Right atrium auricular region (tissue), 2 donors: ENCODE measurements at regions not wholly inside any gene's neighbourhood (a gene's known extent, or its start where the extent isn't known, plus 50 kb on each side); places are given as distances from the start of the nearest gene placed in this dataset.

Experiments used
- DNase-seq: peaks from one replicate; pipeline ENCODE4 v3.0.0-alpha.2; 2019; ENCODE audit warnings: low spot score
- H3K27ac ChIP-seq, 2 donors: fragments of 200-600 bp; sonication (generic); 1 replicate in 1 of 2; 2 replicates in 1 of 2; pipeline ENCODE4 v1.5.1; 2016 to 2019
- H3K27me3 ChIP-seq, 2 donors: fragments of 200-600 bp; sonication (generic); one replicate each; pipeline versions ENCODE4 v1.5.1 to v1.6.0; 2017 to 2019
- H3K36me3 ChIP-seq: fragments of 200-600 bp; sonication (generic); one replicate; pipeline ENCODE4 v1.5.1; 2016
- H3K4me1 ChIP-seq, 2 donors: fragments of 200-600 bp; sonication (generic); one replicate each; pipeline versions ENCODE4 v1.5.1 to v1.6.0; 2017 to 2019
- H3K4me3 ChIP-seq, 2 donors: fragments of 200-600 bp; sonication (generic); 1 replicate in 1 of 2; 2 replicates in 1 of 2; pipeline ENCODE4 v1.5.1; 2017 to 2019; ENCODE audit warnings: mild to moderate bottlenecking in 1 of 2, moderate library complexity in 1 of 2
- H3K9me3 ChIP-seq, 2 donors: fragments of 200-600 bp; sonication (generic); one replicate each; pipeline ENCODE4 v1.5.1; 2019
- TF ChIP-seq, protein P1 (sequence below), 2 donors: fragments of 200-600 bp; sonication (generic); IDR thresholded peaks; one replicate each; pipeline ENCODE4 v1.5.1; 2019; ENCODE audit warnings: antibody characterized with exemption in 2 of 2

DNA sequence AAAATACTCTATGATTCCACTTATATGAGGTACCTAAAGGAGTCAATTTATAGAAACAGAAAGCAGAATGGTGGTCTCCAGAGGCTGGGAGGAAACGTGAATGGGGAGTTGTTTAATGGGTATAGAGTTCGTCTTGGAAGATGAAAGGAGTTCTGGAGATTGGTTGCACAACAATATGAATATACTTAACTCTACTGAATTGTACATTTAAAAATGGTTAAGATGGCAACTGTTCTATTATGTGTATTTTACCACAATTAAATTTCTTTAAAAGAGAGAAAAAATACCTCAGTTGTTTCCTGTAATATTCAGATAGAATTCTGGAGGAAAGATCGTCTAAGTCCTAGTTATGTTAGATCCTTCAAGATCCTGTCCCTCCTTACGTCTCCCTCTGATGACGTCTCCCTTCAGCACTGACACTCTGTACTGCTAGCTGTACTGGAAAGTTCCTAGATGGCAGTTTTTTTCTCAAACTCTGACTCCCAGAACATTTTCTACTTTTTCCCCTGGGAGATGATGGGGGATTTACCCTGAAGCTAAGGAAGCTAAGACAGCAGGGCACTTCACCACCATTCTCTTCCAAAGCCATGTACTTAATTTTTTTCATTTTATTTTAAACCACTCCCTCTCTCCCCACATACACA is 53.2 kb upstream of the CAV2 start:
- TF ChIP-seq, protein P1, sequence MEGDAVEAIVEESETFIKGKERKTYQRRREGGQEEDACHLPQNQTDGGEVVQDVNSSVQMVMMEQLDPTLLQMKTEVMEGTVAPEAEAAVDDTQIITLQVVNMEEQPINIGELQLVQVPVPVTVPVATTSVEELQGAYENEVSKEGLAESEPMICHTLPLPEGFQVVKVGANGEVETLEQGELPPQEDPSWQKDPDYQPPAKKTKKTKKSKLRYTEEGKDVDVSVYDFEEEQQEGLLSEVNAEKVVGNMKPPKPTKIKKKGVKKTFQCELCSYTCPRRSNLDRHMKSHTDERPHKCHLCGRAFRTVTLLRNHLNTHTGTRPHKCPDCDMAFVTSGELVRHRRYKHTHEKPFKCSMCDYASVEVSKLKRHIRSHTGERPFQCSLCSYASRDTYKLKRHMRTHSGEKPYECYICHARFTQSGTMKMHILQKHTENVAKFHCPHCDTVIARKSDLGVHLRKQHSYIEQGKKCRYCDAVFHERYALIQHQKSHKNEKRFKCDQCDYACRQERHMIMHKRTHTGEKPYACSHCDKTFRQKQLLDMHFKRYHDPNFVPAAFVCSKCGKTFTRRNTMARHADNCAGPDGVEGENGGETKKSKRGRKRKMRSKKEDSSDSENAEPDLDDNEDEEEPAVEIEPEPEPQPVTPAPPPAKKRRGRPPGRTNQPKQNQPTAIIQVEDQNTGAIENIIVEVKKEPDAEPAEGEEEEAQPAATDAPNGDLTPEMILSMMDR (IDR thresholded peaks at IDR 0.05) = no peak
- Histone ChIP-seq H3K4me3 (no peak overlapping the region), H3K4me1 (peaks cover 0 to 30% of the 10 kb centered on the region in 2 donors), H3K27me3 (no peaks in the 10 kb centered on the region), H3K9me3 (no peaks in the 10 kb centered on the region), H3K27ac (no peak overlapping the region), H3K36me3 (no peaks in the 10 kb centered on the region)
- DNase-seq = no peak

- no peak overlapping the region for H3K4me3 ChIP-seq
- no peaks in the 10 kb centered on the region for H3K9me3 ChIP-seq
- no peaks in the 10 kb centered on the region for H3K27me3 ChIP-seq
- TF ChIP-seq, protein P1 (IDR thresholded peaks at IDR 0.05) = no peak
- H3K27ac ChIP-seq = peak overlapping the region in 1 of 2 donors; percentile 77
- no peak for DNase-seq
- peaks cover 0 to 28% of the 10 kb centered on the region in 2 donors for H3K4me1 ChIP-seq
- H3K36me3 ChIP-seq = no peaks in the 10 kb centered on the region
These were observed 52.1 kb upstream of the CAV2 start for GRCh38 chr7:116447436-116447835.

GRCh38 chr7:116447966-116448839 is 51.3 kb upstream of the CAV2 start:
- DNase-seq = no peak
- H3K27ac ChIP-seq = peak overlapping the region in 1 of 2 donors; percentile 77

GRCh38 chr7:116449441-116449840 is 50.1 kb upstream of the CAV2 start:
- Histone ChIP-seq H3K4me1 (peaks cover 0 to 19% of the 10 kb centered on the region in 2 donors), H3K36me3 (no peaks in the 10 kb centered on the region), H3K4me3 (no peak overlapping the region), H3K9me3 (no peaks in the 10 kb centered on the region), H3K27me3 (no peaks in the 10 kb centered on the region), H3K27ac (peak overlapping the region; percentile 0 to 77)
- no peak for DNase-seq
- TF ChIP-seq, protein P1 (IDR thresholded peaks at IDR 0.05) = no peak

More at GRCh38 chr7:116447966-116448839, 51.3 kb upstream of the CAV2 start:
- peaks cover 0 to 27% of the 10 kb centered on the region in 2 donors for H3K4me1 ChIP-seq
- H3K9me3 ChIP-seq = no peaks in the 10 kb centered on the region
- H3K4me3 ChIP-seq = no peak overlapping the region
- TF ChIP-seq, protein P1 (IDR thresholded peaks at IDR 0.05) = no peak
- H3K36me3 ChIP-seq = no peaks in the 10 kb centered on the region
- no peaks in the 10 kb centered on the region for H3K27me3 ChIP-seq
